ENCODE measurements at regions not wholly inside any gene's neighbourhood (a gene's known extent, or its start where the extent isn't known, plus 50 kb on each side); places are given as distances from the start of the nearest gene placed in this dataset.
"Not testable (repeated sequence)": the region's sequence is repeated elsewhere in the genome, so short reads cannot be mapped to it uniquely, and the experiment has no call there.

- no peak for DNase-seq
Measured at GRCh38 chr1:164337394-164337793, 221.6 kb upstream of the PBX1 start.

- DNase-seq, result peak; percentile 4
Measured at GRCh38 chr1:164337885-164338284, 221.1 kb upstream of the PBX1 start.

- DNase-seq, result no peak
Measured at GRCh38 chr1:164343189-164343588, 215.8 kb upstream of the PBX1 start.

- DNase-seq, result no peak
Measured at GRCh38 chr1:164347980-164348379, 211.0 kb upstream of the PBX1 start.

GRCh38 chr1:164356511-164356910 lies 202.5 kb upstream of the PBX1 start:
- DNase-seq, result no peak

- DNase-seq, result no peak
Measured at GRCh38 chr1:164360265-164360664, 198.7 kb upstream of the PBX1 start.

GRCh38 chr1:164361927-164362326 lies 197.1 kb upstream of the PBX1 start:
- DNase-seq, result no peak

GRCh38 chr1:164363980-164364379 lies 195.0 kb upstream of the PBX1 start:
- no peak for DNase-seq

- DNase-seq, result no peak
Measured at GRCh38 chr1:164366014-164366413, 193.0 kb upstream of the PBX1 start.

- peak; percentile 1 for DNase-seq
Measured at GRCh38 chr1:164369698-164370365, 189.2 kb upstream of the PBX1 start.

GRCh38 chr1:164380893-164381292 lies 178.1 kb upstream of the PBX1 start:
- DNase-seq, result peak; percentile 19

GRCh38 chr1:164382384-164382783 lies 176.6 kb upstream of the PBX1 start:
- DNase-seq, result no peak

- DNase-seq, result no peak
Measured at GRCh38 chr1:164384262-164384661, 174.7 kb upstream of the PBX1 start.

- DNase-seq, result no peak
Measured at GRCh38 chr1:164417016-164417704, 141.8 kb upstream of the PBX1 start.

GRCh38 chr1:164423136-164423535 lies 135.8 kb upstream of the PBX1 start:
- peak; percentile 2 for DNase-seq

GRCh38 chr1:164433141-164433817 lies 125.7 kb upstream of the PBX1 start:
- DNase-seq, result no peak

- DNase-seq, result no peak
Measured at GRCh38 chr1:164433818-164434170, 125.2 kb upstream of the PBX1 start.

GRCh38 chr1:164440232-164440631 lies 118.8 kb upstream of the PBX1 start:
- DNase-seq, result peak; percentile 66

- no peak for DNase-seq
Measured at GRCh38 chr1:164443166-164443565, 115.8 kb upstream of the PBX1 start.

- DNase-seq, result no peak
Measured at GRCh38 chr1:164443836-164444235, 115.1 kb upstream of the PBX1 start.

- no peak for DNase-seq
Measured at GRCh38 chr1:164446020-164446419, 113.0 kb upstream of the PBX1 start.

GRCh38 chr1:164452549-164452948 lies 106.4 kb upstream of the PBX1 start:
- DNase-seq, result peak; percentile 2

GRCh38 chr1:164456272-164456671 lies 102.7 kb upstream of the PBX1 start:
- DNase-seq, result no peak

GRCh38 chr1:164459176-164459575 lies 99.8 kb upstream of the PBX1 start:
- DNase-seq, result not testable (repeated sequence)

Data from EL (cell line).